ENCODE measurements at regions not wholly inside any gene's neighbourhood (a gene's known extent, or its start where the extent isn't known, plus 50 kb on each side); places are given as distances from the start of the nearest gene placed in this dataset.

DNA sequence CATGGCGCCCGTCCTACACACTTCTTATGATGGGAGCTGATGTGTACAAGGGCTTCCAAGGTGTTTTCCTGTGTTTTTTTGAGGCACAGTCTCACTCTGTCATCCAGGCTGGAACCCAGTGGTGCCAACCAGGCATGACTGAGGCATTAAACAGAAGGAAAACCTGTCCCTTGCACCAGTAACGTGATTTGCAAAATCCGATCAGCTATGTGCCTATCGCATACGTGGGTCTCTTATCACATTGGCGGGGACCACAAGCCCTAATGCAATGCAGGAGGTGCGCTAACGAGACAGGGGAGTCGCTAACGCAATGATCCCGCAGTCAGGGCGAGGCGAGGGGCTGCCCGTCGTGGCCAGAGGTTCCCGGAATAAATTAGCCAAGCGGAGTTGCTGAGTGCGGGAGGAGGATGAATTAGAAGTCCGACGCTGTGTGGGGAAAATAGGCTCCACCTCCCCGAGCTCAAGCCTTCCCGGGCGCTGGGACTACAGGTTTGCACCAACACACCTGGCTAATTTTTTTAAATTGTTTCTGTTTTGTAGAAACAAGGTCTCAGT, 162.7 kb downstream of the SHOX start:
- TF ChIP-seq, protein P1, sequence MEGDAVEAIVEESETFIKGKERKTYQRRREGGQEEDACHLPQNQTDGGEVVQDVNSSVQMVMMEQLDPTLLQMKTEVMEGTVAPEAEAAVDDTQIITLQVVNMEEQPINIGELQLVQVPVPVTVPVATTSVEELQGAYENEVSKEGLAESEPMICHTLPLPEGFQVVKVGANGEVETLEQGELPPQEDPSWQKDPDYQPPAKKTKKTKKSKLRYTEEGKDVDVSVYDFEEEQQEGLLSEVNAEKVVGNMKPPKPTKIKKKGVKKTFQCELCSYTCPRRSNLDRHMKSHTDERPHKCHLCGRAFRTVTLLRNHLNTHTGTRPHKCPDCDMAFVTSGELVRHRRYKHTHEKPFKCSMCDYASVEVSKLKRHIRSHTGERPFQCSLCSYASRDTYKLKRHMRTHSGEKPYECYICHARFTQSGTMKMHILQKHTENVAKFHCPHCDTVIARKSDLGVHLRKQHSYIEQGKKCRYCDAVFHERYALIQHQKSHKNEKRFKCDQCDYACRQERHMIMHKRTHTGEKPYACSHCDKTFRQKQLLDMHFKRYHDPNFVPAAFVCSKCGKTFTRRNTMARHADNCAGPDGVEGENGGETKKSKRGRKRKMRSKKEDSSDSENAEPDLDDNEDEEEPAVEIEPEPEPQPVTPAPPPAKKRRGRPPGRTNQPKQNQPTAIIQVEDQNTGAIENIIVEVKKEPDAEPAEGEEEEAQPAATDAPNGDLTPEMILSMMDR (IDR thresholded peaks at IDR 0.05 in 2 of 3, conservative IDR thresholded peaks at IDR 0.05 in 1 of 3; ENCODE audit: control insufficient read depth in 2 of 3, extremely low read depth in 1 of 3, insufficient read depth in 1 of 3, low read depth in 3 of 3, low read length in 3 of 3), result no peak
- TF ChIP-seq, protein P2, sequence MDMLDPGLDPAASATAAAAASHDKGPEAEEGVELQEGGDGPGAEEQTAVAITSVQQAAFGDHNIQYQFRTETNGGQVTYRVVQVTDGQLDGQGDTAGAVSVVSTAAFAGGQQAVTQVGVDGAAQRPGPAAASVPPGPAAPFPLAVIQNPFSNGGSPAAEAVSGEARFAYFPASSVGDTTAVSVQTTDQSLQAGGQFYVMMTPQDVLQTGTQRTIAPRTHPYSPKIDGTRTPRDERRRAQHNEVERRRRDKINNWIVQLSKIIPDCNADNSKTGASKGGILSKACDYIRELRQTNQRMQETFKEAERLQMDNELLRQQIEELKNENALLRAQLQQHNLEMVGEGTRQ (IDR thresholded peaks at IDR 0.05; ENCODE audit: borderline replicate concordance, low read depth, low read length), result no peak
- TF ChIP-seq MXI1 (IDR thresholded peaks at IDR 0.05; ENCODE audit: low read depth, low read length) (no peak), RAD21 (IDR thresholded peaks at IDR 0.05; ENCODE audit: insufficient read depth, low read depth, low read length) (no peak), RCOR1 (conservative IDR thresholded peaks at IDR 0.05; ENCODE audit: low read depth, low read length) (no peak), TARDBP (IDR thresholded peaks at IDR 0.05; ENCODE audit: borderline replicate concordance) (no peak)
